Spleen (tissue), 7 donors: ENCODE measurements at regions not wholly inside any gene's neighbourhood (a gene's known extent, or its start where the extent isn't known, plus 50 kb on each side); places are given as distances from the start of the nearest gene placed in this dataset.

Experiments used
- CTCF ChIP-seq, 11 experiments: fragments of 200-600 bp in 7 of 11; fragments of 450-650 bp in 4 of 11; sonication (generic) in 4 of 11; IDR thresholded peaks in 8 of 11; conservative IDR thresholded peaks in 3 of 11; 1 replicate in 7 of 11; 2 replicates in 4 of 11; pipeline versions ENCODE4 v1.4.0 to v1.8.0; 2016 to 2021; ENCODE audit warnings: antibody characterized with exemption in 11 of 11, inconsistent platforms in 4 of 11, mild to moderate bottlenecking in 1 of 11
- POLR2A ChIP-seq, 3 donors: fragments of 450-650 bp; IDR thresholded peaks; one replicate each; pipeline ENCODE4 v1.5.1; 2017; ENCODE audit warnings: antibody characterized with exemption in 3 of 3, mild to moderate bottlenecking in 1 of 3
- POLR2AphosphoS5 ChIP-seq, 3 donors: sonication (generic); formaldehyde crosslinking; IDR thresholded peaks; one replicate each; pipeline ENCODE4 v1.5.1; 2017; ENCODE audit warnings: antibody characterized with exemption in 3 of 3
- donor health status: DM: no; HTN: no; CAD: no; lungs with moderate emphysema.
- donor health status: DM: no; HTN: no; CAD: no.
- donor health status: DM: no; HTN: no; CAD: no.

GRCh38 chr14:97603201-97603600, 806.0 kb downstream of the VRK1 start:
- TF ChIP-seq CTCF (IDR thresholded peaks at IDR 0.05 in 8 of 11, conservative IDR thresholded peaks at IDR 0.05 in 3 of 11) = no peak
- no peak for TF ChIP-seq POLR2AphosphoS5 (IDR thresholded peaks at IDR 0.05)
- TF ChIP-seq POLR2A (IDR thresholded peaks at IDR 0.05) = no peak
